AG09309 (cell line): ENCODE measurements at regions not wholly inside any gene's neighbourhood (a gene's known extent, or its start where the extent isn't known, plus 50 kb on each side); places are given as distances from the start of the nearest gene placed in this dataset.

Experiments
- DNase-seq: peaks from one replicate; pipeline ENCODE4 v3.0.0-alpha.2; 2010; ENCODE audit warnings: low read depth
- H3K4me3 ChIP-seq: 2 replicates; pipeline ENCODE4 v1.5.1; 2011; ENCODE audit warnings: mild to moderate bottlenecking, low read depth, low read length, moderate library complexity; ENCODE audit not compliant: control insufficient read depth
- CTCF ChIP-seq: IDR thresholded peaks from 2 replicates; pipeline ENCODE4 v1.5.1; 2011; ENCODE audit warnings: mild to moderate bottlenecking, low read depth, low read length, inconsistent platforms; ENCODE audit not compliant: insufficient read depth, control insufficient read depth; ENCODE audit errors: missing control alignments

- DNase-seq = no peak
- H3K4me3 ChIP-seq = no peak overlapping the region
- no peak for TF ChIP-seq CTCF
These were observed 295.9 kb upstream of the ADGRL4 start for GRCh38 chr1:79302380-79302930.

GRCh38 chr1:79295967-79296366 lies 289.4 kb upstream of the ADGRL4 start:
- DNase-seq = peak; percentile 28
- no peak for TF ChIP-seq CTCF

DNA sequence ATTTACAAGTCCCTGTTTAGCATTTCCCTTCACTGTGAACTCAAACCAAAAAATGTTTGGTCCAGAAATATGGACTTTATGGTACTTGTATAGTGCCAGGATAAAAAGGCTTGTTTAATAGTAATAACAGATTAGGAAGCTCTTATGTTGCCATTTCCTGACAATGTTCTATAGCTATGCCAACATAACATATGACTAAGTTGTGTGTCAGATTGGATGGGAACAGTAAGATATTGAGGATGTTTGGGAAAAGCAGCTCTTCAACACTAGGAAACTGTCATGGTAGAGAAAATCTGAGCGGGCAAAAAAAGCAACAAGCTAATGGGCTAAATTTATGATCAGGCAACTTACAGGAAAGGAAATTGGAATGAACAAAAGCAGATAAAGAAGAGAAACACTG lies 287.1 kb upstream of the ADGRL4 start:
- H3K4me3 ChIP-seq = no peak overlapping the region
- no peak for TF ChIP-seq CTCF
- peak; percentile 7 for DNase-seq

More at GRCh38 chr1:79295967-79296366, 289.4 kb upstream of the ADGRL4 start:
- H3K4me3 ChIP-seq = no peak overlapping the region

DNA sequence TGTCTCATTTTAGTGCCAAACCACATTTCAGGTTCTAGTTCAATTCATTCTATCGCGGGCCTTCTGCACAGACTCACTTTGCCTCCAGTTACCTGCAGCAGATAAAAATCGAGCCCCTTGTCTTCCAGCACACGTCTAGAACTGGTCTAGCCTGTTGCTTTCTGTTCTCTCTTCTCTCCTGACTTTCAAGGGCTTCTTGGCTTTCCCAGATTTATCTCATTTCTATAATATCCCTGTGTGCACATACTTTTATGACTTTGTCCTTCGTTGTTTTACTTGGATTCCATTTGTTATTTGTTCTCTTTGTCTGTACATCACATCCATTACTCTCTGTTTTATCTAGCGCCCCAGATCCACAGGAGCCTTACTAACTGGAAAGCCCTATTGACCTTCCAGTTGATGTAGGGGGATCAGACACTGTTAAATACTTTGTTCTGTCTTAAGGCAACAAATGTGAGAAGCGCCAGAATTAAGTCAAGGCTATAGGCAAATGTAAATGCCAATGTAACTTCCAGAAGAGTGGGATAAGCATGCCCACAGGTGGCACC lies 284.5 kb upstream of the ADGRL4 start:
- no peak overlapping the region for H3K4me3 ChIP-seq
- no peak for TF ChIP-seq CTCF
- no peak for DNase-seq

DNA sequence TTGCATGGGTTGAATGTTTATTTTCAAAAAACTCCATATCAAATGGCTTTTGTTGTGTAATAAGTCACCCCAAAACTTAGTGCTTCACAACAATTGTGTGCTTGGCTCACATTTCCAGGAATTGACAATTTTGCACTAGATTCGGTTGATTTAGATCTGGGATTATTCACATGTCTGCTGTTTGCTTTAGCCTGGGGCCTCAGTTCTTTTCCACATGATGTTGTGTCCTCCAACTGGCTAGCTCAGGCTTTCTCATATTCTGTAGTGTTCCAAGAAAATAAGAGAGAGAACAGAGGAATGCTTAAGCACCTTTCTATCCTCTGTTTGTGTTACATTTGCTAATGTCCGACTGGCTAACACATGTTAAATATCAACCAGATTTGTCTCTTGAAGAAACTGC lies 281.5 kb upstream of the ADGRL4 start:
- H3K4me3 ChIP-seq = no peak overlapping the region
- TF ChIP-seq CTCF = no peak
- DNase-seq = no peak

DNA sequence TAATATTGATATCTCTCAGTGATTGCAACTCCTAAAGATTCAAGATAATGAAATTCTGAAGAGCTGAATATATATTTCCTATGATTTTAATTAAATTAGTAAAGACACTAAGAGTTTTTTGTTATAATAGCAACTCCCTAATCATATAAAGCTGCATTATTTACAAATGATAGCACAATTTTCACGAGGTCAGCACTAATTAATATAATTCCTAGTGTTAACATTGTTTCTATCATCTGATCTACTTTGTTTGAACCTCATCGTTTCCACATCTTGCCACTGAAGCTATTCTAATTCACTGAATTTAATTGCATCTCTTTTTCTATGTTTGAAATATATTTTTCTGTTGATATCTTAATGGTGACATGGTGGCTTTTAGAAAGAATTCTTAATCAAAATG lies 279.1 kb upstream of the ADGRL4 start:
- H3K4me3 ChIP-seq = no peak overlapping the region
- TF ChIP-seq CTCF = no peak
- DNase-seq = no peak
